ENCODE measurements at regions not wholly inside any gene's neighbourhood (a gene's known extent, or its start where the extent isn't known, plus 50 kb on each side); places are given as distances from the start of the nearest gene placed in this dataset.

- no peak for ATAC-seq (ENCODE audit: low read depth)
- Mint-ChIP-seq H3K27me3 (no peaks in the 10 kb centered on the region), H3K4me1 (no peaks in the 10 kb centered on the region), H3K9me3 (no peaks in the 10 kb centered on the region), H3K36me3 (ENCODE audit: low read depth) (no peaks in the 10 kb centered on the region), H3K27ac (no peak overlapping the region), H3K4me3 (no peak overlapping the region)
- intact Hi-C loops (cut with micrococcal nuclease), result no loop called here
- POLR2A ChIA-PET, result no interaction called here
- DNase-seq, result no peak
- CTCF ChIA-PET, result no interaction called here
- TF ChIP-seq CTCF (IDR thresholded peaks at IDR 0.05), result no peak
These were observed 306.3 kb upstream of the SP8 start for GRCh38 chr7:21092766-21093702.

- POLR2A ChIA-PET, result no interaction called here
- TF ChIP-seq CTCF (IDR thresholded peaks at IDR 0.05), result no peak
- no peaks in the 10 kb centered on the region for H3K36me3 Mint-ChIP-seq (ENCODE audit: low read depth)
- CTCF ChIA-PET, result no interaction called here
- ATAC-seq (ENCODE audit: low read depth) (no peak), DNase-seq (no peak)
- no peaks in the 10 kb centered on the region for H3K4me1 Mint-ChIP-seq
- H3K9me3 Mint-ChIP-seq, result no peaks in the 10 kb centered on the region
- H3K27ac Mint-ChIP-seq, result no peak overlapping the region
- H3K27me3 Mint-ChIP-seq, result no peaks in the 10 kb centered on the region
- intact Hi-C loops (cut with micrococcal nuclease), result no loop called here
- H3K4me3 Mint-ChIP-seq, result no peak overlapping the region
These were observed 307.9 kb upstream of the SP8 start for GRCh38 chr7:21094589-21094988.

GRCh38 chr7:21099432-21099831 lies 312.7 kb upstream of the SP8 start:
- intact Hi-C loops (cut with micrococcal nuclease), result no loop called here
- POLR2A ChIA-PET, result no interaction called here
- H3K4me3 Mint-ChIP-seq, result no peak overlapping the region
- H3K27ac Mint-ChIP-seq, result no peak overlapping the region
- no peaks in the 10 kb centered on the region for H3K36me3 Mint-ChIP-seq (ENCODE audit: low read depth)
- H3K4me1 Mint-ChIP-seq, result no peaks in the 10 kb centered on the region
- CTCF ChIA-PET, result no interaction called here
- no peak for DNase-seq
- H3K9me3 Mint-ChIP-seq, result no peaks in the 10 kb centered on the region
- no peak for ATAC-seq (ENCODE audit: low read depth)
- no peaks in the 10 kb centered on the region for H3K27me3 Mint-ChIP-seq
- TF ChIP-seq CTCF (IDR thresholded peaks at IDR 0.05), result no peak

DNA sequence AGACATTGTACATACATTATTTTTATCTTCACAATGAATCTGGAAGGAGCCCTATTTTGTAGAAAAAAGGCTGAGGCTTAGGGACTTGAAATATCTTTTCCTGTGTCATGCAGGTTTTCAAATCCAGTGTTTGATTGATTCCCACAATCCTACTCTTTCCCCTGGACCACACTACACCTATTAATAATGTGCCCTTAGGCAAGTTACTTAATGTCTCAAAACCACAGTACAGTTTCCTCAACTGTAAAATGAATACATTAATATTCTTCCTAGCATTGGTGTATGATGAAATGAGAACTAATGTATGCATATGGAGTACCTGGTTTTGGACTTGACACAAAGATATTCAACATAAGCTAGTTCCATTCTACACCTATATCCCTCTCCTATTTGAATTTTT lies 313.3 kb upstream of the SP8 start:
- ATAC-seq (ENCODE audit: low read depth), result no peak
- H3K27ac Mint-ChIP-seq, result no peak overlapping the region
- no peaks in the 10 kb centered on the region for H3K4me1 Mint-ChIP-seq
- no peaks in the 10 kb centered on the region for H3K36me3 Mint-ChIP-seq (ENCODE audit: low read depth)
- CTCF ChIA-PET, result no interaction called here
- POLR2A ChIA-PET, result no interaction called here
- H3K4me3 Mint-ChIP-seq, result no peak overlapping the region
- no peaks in the 10 kb centered on the region for H3K9me3 Mint-ChIP-seq
- H3K27me3 Mint-ChIP-seq, result no peaks in the 10 kb centered on the region
- intact Hi-C loops (cut with micrococcal nuclease), result no loop called here
- DNase-seq, result no peak
- TF ChIP-seq CTCF (IDR thresholded peaks at IDR 0.05), result no peak

GRCh38 chr7:21101541-21101940 lies 314.9 kb upstream of the SP8 start:
- Mint-ChIP-seq H3K4me3 (no peak overlapping the region), H3K9me3 (no peaks in the 10 kb centered on the region), H3K4me1 (no peaks in the 10 kb centered on the region), H3K27me3 (no peaks in the 10 kb centered on the region), H3K27ac (no peak overlapping the region), H3K36me3 (ENCODE audit: low read depth) (no peaks in the 10 kb centered on the region)
- ATAC-seq (ENCODE audit: low read depth), result no peak
- CTCF ChIA-PET, result no interaction called here
- TF ChIP-seq CTCF (IDR thresholded peaks at IDR 0.05), result no peak
- intact Hi-C loops (cut with micrococcal nuclease), result no loop called here
- DNase-seq, result no peak
- POLR2A ChIA-PET, result no interaction called here

Data from activated B cell treated with CpG ODN at 0.5 μM for 24 hours (primary cell).